PFSK-1 (cell line): ENCODE measurements at regions not wholly inside any gene's neighbourhood (a gene's known extent, or its start where the extent isn't known, plus 50 kb on each side); places are given as distances from the start of the nearest gene placed in this dataset.

Experiments used
- FOXP2 ChIP-seq: optimal IDR thresholded peaks from 2 replicates; pipeline ENCODE3; 2011; ENCODE audit warnings: borderline replicate concordance, control low read depth, inconsistent platforms; ENCODE audit not compliant: insufficient read depth; ENCODE audit errors: extremely low read length, extremely low read depth
- POLR2AphosphoS5 ChIP-seq: IDR thresholded peaks from 2 replicates; pipeline ENCODE4 v1.6.1; 2012; ENCODE audit warnings: low read depth, mild to moderate bottlenecking, control low read depth, low read length, moderate library complexity
- SIN3A ChIP-seq: IDR thresholded peaks from 2 replicates; pipeline ENCODE4 v1.6.1; 2012; ENCODE audit warnings: mild to moderate bottlenecking, low read length, moderate library complexity, borderline replicate concordance; ENCODE audit not compliant: insufficient read depth
- TAF1 ChIP-seq: IDR thresholded peaks from 2 replicates; pipeline ENCODE4 v1.6.1; 2012; ENCODE audit warnings: low read length, control low read depth, borderline replicate concordance; ENCODE audit not compliant: insufficient read depth
- TF ChIP-seq, protein P1 (sequence below), 2 experiments: IDR thresholded peaks; 2 replicates each; pipeline versions ENCODE4 v1.6.1 to v1.8.0; 2011 to 2012; ENCODE audit warnings: low read depth in 2 of 2, low read length in 2 of 2, control low read depth in 1 of 2, inconsistent platforms in 1 of 2, mild to moderate bottlenecking in 1 of 2, moderate library complexity in 1 of 2; ENCODE audit not compliant: insufficient read depth in 1 of 2

DNA sequence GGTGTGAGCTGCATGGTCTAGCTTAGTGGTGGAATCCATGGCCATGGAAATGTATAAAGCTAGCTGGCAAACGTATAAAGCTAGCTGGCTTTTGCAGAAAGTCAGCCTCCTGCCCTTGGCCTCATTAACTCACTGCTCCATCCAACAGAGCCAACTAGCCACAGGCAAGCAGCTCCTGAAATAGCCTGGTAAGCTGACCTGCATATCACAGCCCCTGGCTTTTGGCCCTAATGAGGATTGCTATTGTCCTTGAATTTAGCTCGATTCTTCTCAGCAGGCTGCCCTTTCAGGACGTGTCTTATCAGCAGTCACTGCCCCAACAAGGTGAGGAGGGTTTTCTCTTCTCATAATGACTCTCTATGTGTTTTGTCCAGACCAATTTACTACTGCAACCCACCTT lies 446.8 kb downstream of the WDR72 start:
- TF ChIP-seq, protein P1, sequence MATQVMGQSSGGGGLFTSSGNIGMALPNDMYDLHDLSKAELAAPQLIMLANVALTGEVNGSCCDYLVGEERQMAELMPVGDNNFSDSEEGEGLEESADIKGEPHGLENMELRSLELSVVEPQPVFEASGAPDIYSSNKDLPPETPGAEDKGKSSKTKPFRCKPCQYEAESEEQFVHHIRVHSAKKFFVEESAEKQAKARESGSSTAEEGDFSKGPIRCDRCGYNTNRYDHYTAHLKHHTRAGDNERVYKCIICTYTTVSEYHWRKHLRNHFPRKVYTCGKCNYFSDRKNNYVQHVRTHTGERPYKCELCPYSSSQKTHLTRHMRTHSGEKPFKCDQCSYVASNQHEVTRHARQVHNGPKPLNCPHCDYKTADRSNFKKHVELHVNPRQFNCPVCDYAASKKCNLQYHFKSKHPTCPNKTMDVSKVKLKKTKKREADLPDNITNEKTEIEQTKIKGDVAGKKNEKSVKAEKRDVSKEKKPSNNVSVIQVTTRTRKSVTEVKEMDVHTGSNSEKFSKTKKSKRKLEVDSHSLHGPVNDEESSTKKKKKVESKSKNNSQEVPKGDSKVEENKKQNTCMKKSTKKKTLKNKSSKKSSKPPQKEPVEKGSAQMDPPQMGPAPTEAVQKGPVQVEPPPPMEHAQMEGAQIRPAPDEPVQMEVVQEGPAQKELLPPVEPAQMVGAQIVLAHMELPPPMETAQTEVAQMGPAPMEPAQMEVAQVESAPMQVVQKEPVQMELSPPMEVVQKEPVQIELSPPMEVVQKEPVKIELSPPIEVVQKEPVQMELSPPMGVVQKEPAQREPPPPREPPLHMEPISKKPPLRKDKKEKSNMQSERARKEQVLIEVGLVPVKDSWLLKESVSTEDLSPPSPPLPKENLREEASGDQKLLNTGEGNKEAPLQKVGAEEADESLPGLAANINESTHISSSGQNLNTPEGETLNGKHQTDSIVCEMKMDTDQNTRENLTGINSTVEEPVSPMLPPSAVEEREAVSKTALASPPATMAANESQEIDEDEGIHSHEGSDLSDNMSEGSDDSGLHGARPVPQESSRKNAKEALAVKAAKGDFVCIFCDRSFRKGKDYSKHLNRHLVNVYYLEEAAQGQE (IDR thresholded peaks at IDR 0.05; ENCODE audit: insufficient read depth in 1 of 2, low read depth in 2 of 2, low read length in 2 of 2), result no peak
- TF ChIP-seq FOXP2 (no peak), POLR2AphosphoS5 (no peak), TAF1 (no peak), SIN3A (no peak)

DNA sequence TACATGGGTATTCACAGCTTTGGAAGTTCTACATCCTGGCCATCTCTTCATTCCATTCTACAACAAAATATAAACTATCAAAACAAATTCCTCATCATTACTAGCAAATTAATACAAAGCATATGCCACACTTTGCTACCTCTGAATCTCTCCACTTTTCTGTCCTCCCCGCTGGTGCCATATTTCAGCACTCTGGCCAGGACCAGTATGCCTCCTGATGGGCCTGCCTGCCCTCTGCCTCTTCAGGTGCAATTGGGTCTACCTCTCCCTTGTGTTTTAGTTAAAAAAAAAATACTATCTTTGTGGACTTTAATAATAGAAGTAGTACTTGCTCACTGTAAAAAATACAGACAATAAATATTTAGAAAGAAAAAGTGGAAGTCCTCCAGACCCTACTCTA lies 448.8 kb downstream of the WDR72 start:
- TF ChIP-seq SIN3A (no peak), TAF1 (no peak)
- TF ChIP-seq, protein P1 (IDR thresholded peaks at IDR 0.05; ENCODE audit: insufficient read depth in 1 of 2, low read depth in 2 of 2, low read length in 2 of 2), result 0 out of 4 replicates have a peak, but pooled peaks of 1 of the 2 experiments have one; percentile 32

DNA sequence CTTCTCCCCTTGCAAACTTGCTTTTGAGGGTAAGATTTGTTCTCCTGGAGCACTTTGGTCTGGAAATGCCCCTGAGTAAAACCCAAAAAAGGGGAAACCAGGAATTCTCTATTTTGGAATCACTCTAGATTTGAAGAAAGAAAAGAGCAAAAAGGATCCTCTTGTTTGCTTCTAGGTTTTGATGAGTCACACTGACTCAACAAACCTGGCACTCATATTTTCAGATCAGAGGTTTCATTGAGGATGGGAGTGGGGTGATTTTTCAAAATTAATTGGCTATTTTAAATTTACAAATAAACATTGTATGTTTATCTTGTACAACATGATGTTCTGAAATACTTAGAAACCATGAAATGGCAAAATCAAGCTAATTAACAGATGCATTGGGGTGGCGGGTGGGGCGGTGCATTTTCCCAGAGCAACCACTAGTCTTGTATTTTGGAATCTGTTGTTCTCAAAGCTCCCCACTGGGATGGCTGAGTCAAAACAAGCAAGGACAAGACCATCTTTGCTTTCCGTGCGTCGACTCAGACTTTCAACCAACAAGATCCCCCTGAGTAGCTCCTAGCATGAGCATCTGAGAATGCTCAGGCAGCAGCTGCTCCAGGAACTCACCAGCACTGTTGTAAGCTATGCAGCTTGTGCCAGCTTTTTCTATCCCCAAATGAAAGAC lies 451.4 kb downstream of the WDR72 start:
- no peak for TF ChIP-seq FOXP2

DNA sequence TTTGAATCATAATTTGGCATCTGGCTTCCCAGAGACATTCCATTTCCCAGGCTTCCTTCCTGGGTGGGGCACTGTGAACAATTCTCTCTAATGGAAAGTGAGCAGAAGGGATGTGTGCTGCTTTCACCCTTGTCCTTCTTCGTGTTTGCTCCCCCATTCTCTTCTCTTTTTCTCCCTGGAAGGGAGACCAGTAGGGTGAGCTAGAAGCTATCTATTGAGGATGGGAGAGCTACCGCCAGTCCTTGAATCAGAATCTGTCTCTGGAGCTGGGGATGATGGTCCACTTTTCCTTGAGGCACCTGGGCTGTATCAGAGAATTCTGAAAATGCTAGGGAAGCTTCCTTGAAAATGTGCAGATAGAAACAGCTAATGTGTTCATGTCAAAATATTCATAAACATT lies 453.9 kb downstream of the WDR72 start:
- no peak for TF ChIP-seq SIN3A
- TF ChIP-seq, protein P1 (IDR thresholded peaks at IDR 0.05; ENCODE audit: insufficient read depth in 1 of 2, low read depth in 2 of 2, low read length in 2 of 2), result no peak
- no peak for TF ChIP-seq POLR2AphosphoS5

DNA sequence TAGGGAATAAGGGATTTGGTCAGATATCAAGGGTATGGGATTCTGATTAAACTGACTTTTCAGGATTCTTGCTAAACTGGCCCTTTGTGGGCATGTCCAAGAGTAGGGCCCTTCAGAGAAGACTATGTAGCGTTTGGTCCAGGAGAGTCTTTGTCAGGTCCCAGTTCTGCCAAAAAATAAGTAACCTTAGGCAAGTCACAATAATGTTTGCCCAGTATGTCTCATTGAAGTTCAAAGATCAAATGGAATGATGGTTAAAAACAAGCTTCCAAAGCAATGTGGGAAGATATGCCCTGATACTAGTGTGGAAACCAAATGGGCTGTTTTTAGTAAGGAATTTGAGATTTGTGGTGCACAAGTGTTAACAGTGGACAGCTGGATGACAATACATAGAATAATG lies 454.4 kb downstream of the WDR72 start:
- TF ChIP-seq, protein P1 (IDR thresholded peaks at IDR 0.05; ENCODE audit: insufficient read depth in 1 of 2, low read depth in 2 of 2, low read length in 2 of 2), result no peak
- TF ChIP-seq POLR2AphosphoS5 (no peak), SIN3A (no peak), FOXP2 (no peak), TAF1 (no peak)
